ENCODE measurements at regions not wholly inside any gene's neighbourhood (a gene's known extent, or its start where the extent isn't known, plus 50 kb on each side); places are given as distances from the start of the nearest gene placed in this dataset.

DNA sequence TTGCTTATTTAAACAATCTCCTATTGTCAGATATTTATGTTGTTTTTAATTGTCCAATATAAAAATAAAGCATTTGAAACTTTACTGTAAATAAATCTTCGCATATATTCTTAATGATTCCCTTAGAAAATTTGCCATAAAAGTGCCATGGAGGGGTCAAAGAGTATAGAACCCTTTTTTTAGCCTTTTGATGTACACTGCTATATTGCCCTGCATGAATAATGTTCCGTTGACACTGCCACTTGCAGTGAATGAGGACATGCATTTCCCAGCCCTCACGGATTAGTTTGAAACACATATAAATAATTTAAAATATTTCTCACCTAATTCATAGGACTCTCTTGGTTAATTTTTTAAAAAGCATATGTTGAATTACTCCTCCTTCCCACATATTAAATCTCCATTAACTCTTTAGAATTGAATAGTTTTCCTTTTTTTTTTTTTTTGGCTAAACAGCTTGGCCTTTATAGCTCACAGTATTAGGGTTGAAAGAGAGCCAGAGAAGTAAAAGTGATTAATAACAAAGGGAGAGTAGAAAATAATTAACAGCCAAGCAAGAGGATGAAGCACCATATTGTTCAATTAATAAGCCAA lies 129.8 kb upstream of the SGCD start:
- Mint-ChIP-seq H3K36me3 (ENCODE audit: low read depth) (no peaks in the 10 kb centered on the region), H3K27ac (no peak overlapping the region), H3K27me3 (no peaks in the 10 kb centered on the region), H3K4me3 (no peak overlapping the region), H3K4me1 (ENCODE audit: low read depth) (no peaks in the 10 kb centered on the region), H3K9me3 (peaks cover 3% of the 10 kb centered on the region)
- ATAC-seq (ENCODE audit: poor library complexity) (no peak), DNase-seq (no peak)
- ChIA-PET CTCF (no interaction called here), POLR2A (no interaction called here)
- H3K4me1 ChIP-seq (ENCODE audit: insufficient read depth, low read length) = no peaks in the 10 kb centered on the region
- intact Hi-C loops (cut with DNase I, micrococcal nuclease) = no loop called here
- H3K4me3 ChIP-seq (ENCODE audit: low read length) = no peak overlapping the region
- H3K27ac ChIP-seq (ENCODE audit: low read depth in 1 of 2, low read length in 2 of 2) = no peak overlapping the region
- H3K9me3 ChIP-seq (ENCODE audit: control insufficient read depth in 1 of 2, insufficient read depth in 1 of 2, low read length in 2 of 2) = no peaks in the 10 kb centered on the region
- no peaks in the 10 kb centered on the region for H3K27me3 ChIP-seq (ENCODE audit: control insufficient read depth in 1 of 2, insufficient read depth in 2 of 2, low read length in 2 of 2)
- H3K36me3 ChIP-seq (ENCODE audit: insufficient read depth, low read length) = no peaks in the 10 kb centered on the region
- TF ChIP-seq, protein P1, sequence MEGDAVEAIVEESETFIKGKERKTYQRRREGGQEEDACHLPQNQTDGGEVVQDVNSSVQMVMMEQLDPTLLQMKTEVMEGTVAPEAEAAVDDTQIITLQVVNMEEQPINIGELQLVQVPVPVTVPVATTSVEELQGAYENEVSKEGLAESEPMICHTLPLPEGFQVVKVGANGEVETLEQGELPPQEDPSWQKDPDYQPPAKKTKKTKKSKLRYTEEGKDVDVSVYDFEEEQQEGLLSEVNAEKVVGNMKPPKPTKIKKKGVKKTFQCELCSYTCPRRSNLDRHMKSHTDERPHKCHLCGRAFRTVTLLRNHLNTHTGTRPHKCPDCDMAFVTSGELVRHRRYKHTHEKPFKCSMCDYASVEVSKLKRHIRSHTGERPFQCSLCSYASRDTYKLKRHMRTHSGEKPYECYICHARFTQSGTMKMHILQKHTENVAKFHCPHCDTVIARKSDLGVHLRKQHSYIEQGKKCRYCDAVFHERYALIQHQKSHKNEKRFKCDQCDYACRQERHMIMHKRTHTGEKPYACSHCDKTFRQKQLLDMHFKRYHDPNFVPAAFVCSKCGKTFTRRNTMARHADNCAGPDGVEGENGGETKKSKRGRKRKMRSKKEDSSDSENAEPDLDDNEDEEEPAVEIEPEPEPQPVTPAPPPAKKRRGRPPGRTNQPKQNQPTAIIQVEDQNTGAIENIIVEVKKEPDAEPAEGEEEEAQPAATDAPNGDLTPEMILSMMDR (IDR thresholded peaks at IDR 0.05) = no peak

DNA sequence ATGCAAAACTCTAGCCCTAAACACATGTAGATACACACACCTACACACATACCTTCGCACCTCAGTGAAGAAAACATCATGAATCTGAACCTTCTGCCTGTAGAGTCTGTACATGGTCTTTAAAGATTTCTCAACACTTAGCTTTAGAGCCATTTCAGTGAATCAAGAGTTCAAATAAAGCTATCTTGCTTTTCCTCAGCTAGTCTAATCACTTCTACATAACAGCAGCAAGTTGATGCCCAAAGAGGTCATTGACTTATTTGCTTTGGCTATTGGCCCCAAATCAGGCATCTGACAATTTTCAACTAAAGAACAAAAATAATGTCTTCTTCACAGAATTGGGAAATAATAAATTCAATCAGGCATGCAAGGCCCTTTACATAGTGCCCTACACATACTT lies 127.9 kb upstream of the SGCD start:
- DNase-seq (no peak), ATAC-seq (ENCODE audit: poor library complexity) (no peak)
- Histone ChIP-seq H3K4me1 (ENCODE audit: insufficient read depth, low read length) (no peaks in the 10 kb centered on the region), H3K27ac (ENCODE audit: low read depth in 1 of 2, low read length in 2 of 2) (no peak overlapping the region), H3K9me3 (ENCODE audit: control insufficient read depth in 1 of 2, insufficient read depth in 1 of 2, low read length in 2 of 2) (no peaks in the 10 kb centered on the region), H3K27me3 (ENCODE audit: control insufficient read depth in 1 of 2, insufficient read depth in 2 of 2, low read length in 2 of 2) (no peaks in the 10 kb centered on the region), H3K36me3 (ENCODE audit: insufficient read depth, low read length) (no peaks in the 10 kb centered on the region), H3K4me3 (ENCODE audit: low read length) (no peak overlapping the region)
- H3K27me3 Mint-ChIP-seq = no peaks in the 10 kb centered on the region
- TF ChIP-seq, protein P1 (IDR thresholded peaks at IDR 0.05) = no peak
- ChIA-PET CTCF (no interaction called here), POLR2A (no interaction called here)
- H3K9me3 Mint-ChIP-seq = no peaks in the 10 kb centered on the region
- no peak overlapping the region for H3K27ac Mint-ChIP-seq
- H3K36me3 Mint-ChIP-seq (ENCODE audit: low read depth) = no peaks in the 10 kb centered on the region
- no peak overlapping the region for H3K4me3 Mint-ChIP-seq
- no peaks in the 10 kb centered on the region for H3K4me1 Mint-ChIP-seq (ENCODE audit: low read depth)
- intact Hi-C loops (cut with DNase I, micrococcal nuclease) = no loop called here

DNA sequence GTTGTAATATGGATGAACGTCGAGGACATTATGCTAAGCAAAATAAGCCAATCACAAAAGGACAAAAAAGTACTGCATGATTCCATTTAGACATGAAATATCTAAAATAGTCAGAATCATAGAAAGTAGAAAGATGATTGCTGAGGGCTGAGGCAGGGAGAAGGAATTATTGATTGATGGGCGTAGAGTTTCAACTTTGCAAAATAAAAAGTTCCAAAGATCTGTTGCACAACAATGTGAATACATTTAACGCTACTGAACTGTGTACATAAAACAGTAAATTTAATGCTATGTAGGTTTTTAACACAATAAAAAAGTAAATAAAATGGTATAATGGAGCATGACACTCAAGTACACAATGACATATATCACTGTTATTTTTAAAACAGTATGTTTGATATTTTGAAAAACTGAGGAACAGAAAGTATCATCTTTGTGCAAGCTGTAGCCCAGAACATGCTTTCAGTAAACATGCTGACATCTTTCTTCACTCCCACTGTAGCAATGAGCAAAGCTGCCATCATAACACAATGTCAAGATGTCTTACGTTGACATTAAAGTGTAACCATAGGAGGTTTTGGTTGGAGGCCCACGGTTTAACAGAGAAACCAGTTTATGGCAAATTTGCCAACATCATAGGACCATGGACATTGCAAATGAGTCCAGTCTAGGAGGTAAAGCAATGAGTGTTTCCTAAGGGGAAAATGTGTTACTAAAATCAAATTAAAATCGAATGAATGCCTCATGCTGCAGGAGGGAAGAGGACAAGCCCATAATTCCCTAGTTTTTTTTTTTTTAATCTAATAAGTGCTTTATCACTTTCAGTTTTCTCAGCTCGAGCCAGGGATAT lies 125.8 kb upstream of the SGCD start:
- Mint-ChIP-seq H3K27me3 (no peaks in the 10 kb centered on the region), H3K36me3 (ENCODE audit: low read depth) (no peaks in the 10 kb centered on the region), H3K9me3 (no peaks in the 10 kb centered on the region), H3K27ac (no peak overlapping the region), H3K4me3 (no peak overlapping the region), H3K4me1 (ENCODE audit: low read depth) (no peaks in the 10 kb centered on the region)
- Histone ChIP-seq H3K27ac (ENCODE audit: low read depth in 1 of 2, low read length in 2 of 2) (no peak overlapping the region), H3K9me3 (ENCODE audit: control insufficient read depth in 1 of 2, insufficient read depth in 1 of 2, low read length in 2 of 2) (no peaks in the 10 kb centered on the region), H3K27me3 (ENCODE audit: control insufficient read depth in 1 of 2, insufficient read depth in 2 of 2, low read length in 2 of 2) (no peaks in the 10 kb centered on the region), H3K4me1 (ENCODE audit: insufficient read depth, low read length) (no peaks in the 10 kb centered on the region), H3K36me3 (ENCODE audit: insufficient read depth, low read length) (no peaks in the 10 kb centered on the region), H3K4me3 (ENCODE audit: low read length) (no peak overlapping the region)
- intact Hi-C loops (cut with DNase I, micrococcal nuclease) = no loop called here
- POLR2A ChIA-PET = no interaction called here
- no peak for ATAC-seq (ENCODE audit: poor library complexity)
- TF ChIP-seq, protein P1 (IDR thresholded peaks at IDR 0.05) = no peak
- no peak for DNase-seq
- CTCF ChIA-PET = no interaction called here
